Muscle of leg (tissue), 3 donors: ENCODE measurements at regions not wholly inside any gene's neighbourhood (a gene's known extent, or its start where the extent isn't known, plus 50 kb on each side); places are given as distances from the start of the nearest gene placed in this dataset.
"Not testable (repeated sequence)": the region's sequence is repeated elsewhere in the genome, so short reads cannot be mapped to it uniquely, and the experiment has no call there.

Experiments used
- DNase-seq: peaks from one replicate; pipeline ENCODE4 v3.0.0; 2013
- H3K27ac ChIP-seq: one replicate; pipeline ENCODE4 v1.5.1; 2013; ENCODE audit warnings: mild to moderate bottlenecking, low read length, control low read depth
- H3K27me3 ChIP-seq: one replicate; pipeline ENCODE4 v1.6.1; 2013; ENCODE audit warnings: low read length; ENCODE audit not compliant: control insufficient read depth, insufficient read depth
- H3K36me3 ChIP-seq: one replicate; pipeline ENCODE4 v1.6.1; 2013; ENCODE audit warnings: low read length; ENCODE audit not compliant: control insufficient read depth, insufficient read depth
- H3K4me1 ChIP-seq: one replicate; pipeline ENCODE4 v1.6.1; 2013; ENCODE audit warnings: low read length; ENCODE audit not compliant: control insufficient read depth, insufficient read depth
- H3K4me3 ChIP-seq: one replicate; pipeline ENCODE4 v1.5.1; 2013; ENCODE audit warnings: low read length, control low read depth
- H3K9me3 ChIP-seq: replicated peaks from 2 replicates; pipeline ENCODE4 v1.6.1; 2013; ENCODE audit warnings: low read depth, low read length; ENCODE audit not compliant: control insufficient read depth
- WGBS: methylation state at CpG from one replicate; pipeline ENCODE4 v1.1.5; 2013; ENCODE audit warnings: missing lambda C conversion rate; ENCODE audit not compliant: insufficient coverage; 5-methylcytosine and 5-hydroxymethylcytosine counted together

GRCh38 chr10:42146165-42146564 lies 492.2 kb downstream of the ZNF33B start:
- not testable (repeated sequence) for H3K36me3 ChIP-seq, H3K4me3 ChIP-seq, H3K27me3 ChIP-seq, H3K27ac ChIP-seq, DNase-seq, H3K4me1 ChIP-seq
- no CpG with 5 or more reads among the region's 2 CpGs for WGBS
- H3K9me3 ChIP-seq = peaks cover 27% of the 10 kb centered on the region

DNA sequence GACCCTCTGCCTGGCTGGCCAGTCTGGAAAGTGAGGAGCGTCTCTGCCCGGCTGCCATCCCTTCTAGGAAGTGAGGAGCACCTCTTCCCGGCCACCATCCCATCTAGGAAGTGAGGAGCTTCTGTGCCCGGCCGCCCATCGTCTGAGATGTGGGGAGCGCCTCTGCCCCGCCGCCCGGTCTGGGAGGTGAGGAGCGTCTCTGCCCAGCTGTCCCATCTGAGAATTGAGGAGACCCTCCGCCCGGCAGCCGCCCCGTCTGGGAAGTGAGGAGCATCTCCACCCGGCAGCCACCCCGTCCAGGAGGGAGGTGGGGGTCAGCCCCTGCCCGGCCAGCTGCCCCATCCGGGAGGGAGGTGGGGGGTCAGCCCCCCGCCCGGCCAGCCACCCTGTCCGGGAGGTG lies 500.3 kb downstream of the ZNF33B start:
- H3K9me3 ChIP-seq, H3K27me3 ChIP-seq, H3K36me3 ChIP-seq, H3K4me3 ChIP-seq, H3K27ac ChIP-seq, H3K4me1 ChIP-seq, DNase-seq: not testable (repeated sequence)
- WGBS = 93% methylated on average over 17 of the region's 22 CpGs

GRCh38 chr10:42113158-42113450 lies 525.3 kb downstream of the ZNF33B start:
- no peaks in the 10 kb centered on the region for H3K4me1 ChIP-seq

DNA sequence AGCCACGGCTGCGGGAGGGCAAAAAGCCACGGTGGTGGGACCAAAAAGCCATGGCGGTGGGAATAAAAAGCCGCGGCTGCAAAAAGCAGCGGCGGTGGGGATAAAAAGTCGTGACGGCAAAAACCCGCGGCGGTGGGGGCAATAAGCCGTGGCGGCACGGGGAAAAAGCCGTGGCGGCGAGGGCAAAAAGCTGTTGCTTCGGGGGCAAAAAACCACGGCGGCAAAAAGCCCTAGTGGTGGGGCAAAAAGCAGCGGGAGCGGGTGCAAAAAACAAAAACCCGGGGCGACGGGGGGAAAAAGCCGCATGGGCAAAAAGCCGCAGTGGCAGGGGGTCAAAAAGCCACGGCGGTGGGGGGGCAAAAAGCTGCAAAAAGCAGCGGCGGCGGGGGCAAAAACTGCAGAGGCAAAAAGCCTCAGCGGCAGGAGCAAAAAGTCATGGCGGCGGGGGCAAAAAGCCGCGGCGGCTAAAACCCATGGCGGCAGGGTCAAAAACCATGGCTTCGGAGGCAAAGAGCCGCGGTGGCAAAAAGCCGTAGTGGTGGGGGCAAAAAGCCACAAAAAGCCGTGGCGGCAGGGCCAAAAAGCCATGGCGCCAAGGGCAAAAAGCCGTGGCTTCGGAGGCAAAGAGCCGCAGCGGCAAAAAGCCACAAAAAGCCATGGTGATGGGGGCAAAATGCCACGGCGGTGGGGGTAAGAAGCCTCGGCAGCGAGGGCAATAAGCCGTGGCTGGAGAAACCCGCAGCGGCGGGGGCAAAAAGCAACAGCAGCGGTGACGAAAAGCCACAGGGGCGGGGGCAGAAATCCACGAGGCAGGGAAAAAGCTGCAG lies 525.8 kb downstream of the ZNF33B start:
- Histone ChIP-seq H3K36me3 (no peaks in the 10 kb centered on the region), H3K27ac (no peak overlapping the region), H3K27me3 (no peaks in the 10 kb centered on the region), H3K9me3 (peaks cover 27% of the 10 kb centered on the region), H3K4me1 (no peaks in the 10 kb centered on the region), H3K4me3 (no peak overlapping the region)
- no peak for DNase-seq
- WGBS = 81% methylated on average over 64 of the region's 64 CpGs

More at GRCh38 chr10:42113158-42113450, 525.3 kb downstream of the ZNF33B start:
- Histone ChIP-seq H3K27ac (no peak overlapping the region), H3K9me3 (peaks cover 23% of the 10 kb centered on the region), H3K36me3 (no peaks in the 10 kb centered on the region), H3K27me3 (no peaks in the 10 kb centered on the region), H3K4me3 (no peak overlapping the region)
- WGBS = 79% methylated on average over 21 of the region's 21 CpGs
- DNase-seq = no peak

DNA sequence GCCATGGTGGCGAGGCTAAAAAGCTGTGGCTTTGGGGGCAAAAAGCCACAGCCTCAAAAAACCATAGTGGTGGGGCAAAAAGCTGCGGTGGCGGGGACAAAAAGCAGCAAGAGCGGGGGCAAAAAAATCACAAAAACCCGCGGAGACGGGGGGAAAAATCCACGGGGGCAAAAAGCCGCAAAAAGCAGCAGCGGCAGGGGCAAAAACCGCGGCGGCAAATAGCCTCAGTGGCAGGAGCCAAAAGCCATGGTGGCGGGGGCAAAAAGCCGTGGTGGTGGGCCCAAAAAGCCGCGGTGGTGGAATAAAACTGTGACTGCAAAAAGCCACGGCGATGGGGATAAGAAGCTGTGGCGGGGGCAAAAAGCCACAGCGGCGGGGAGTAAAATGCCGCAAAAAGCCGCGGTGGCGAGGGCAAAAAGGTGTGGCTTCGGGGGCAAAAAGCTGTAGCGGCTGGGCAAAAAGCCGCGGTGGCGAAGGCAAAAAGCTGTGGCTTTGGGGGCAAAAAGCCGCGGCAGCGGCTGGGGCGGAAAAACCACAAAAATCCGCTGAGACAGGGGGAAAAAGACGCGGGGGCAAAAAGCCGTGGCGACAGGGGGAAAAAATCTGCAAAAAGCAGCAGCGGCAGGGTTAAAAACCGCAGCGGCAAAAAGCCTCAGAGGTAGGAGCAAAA lies 526.6 kb downstream of the ZNF33B start:
- no peaks in the 10 kb centered on the region for H3K36me3 ChIP-seq
- no peaks in the 10 kb centered on the region for H3K27me3 ChIP-seq
- no peaks in the 10 kb centered on the region for H3K4me1 ChIP-seq
- peaks cover 27% of the 10 kb centered on the region for H3K9me3 ChIP-seq
- no peak overlapping the region for H3K4me3 ChIP-seq
- DNase-seq = no peak
- no peak overlapping the region for H3K27ac ChIP-seq
- WGBS = 89% methylated on average over 37 of the region's 43 CpGs

- Histone ChIP-seq H3K27ac (no peak overlapping the region), H3K27me3 (no peaks in the 10 kb centered on the region), H3K4me1 (no peaks in the 10 kb centered on the region), H3K9me3 (peaks cover 27% of the 10 kb centered on the region), H3K4me3 (no peak overlapping the region), H3K36me3 (no peaks in the 10 kb centered on the region)
- 88% methylated on average over 33 of the region's 33 CpGs for WGBS
- DNase-seq = no peak
Observed at GRCh38 chr10:42111076-42111475, 527.3 kb downstream of the ZNF33B start.
